Inflammatory macrophage (primary cell): ENCODE measurements at regions not wholly inside any gene's neighbourhood (a gene's known extent, or its start where the extent isn't known, plus 50 kb on each side); places are given as distances from the start of the nearest gene placed in this dataset.
A peak's percentile ranks its signal among the peaks of the same experiment; 100 is the strongest.

Source experiments
- DNase-seq, 2 donors: peaks; one replicate each; pipeline ENCODE4 v3.0.0-alpha.2; 2020 to 2022

- DNase-seq, result no peak
Measured at GRCh38 chr2:21288299-21288698, 164.5 kb downstream of the TDRD15 start.

GRCh38 chr2:21288739-21289520 is 165.2 kb downstream of the TDRD15 start:
- no peak for DNase-seq

GRCh38 chr2:21289551-21289950 is 165.8 kb downstream of the TDRD15 start:
- no peak for DNase-seq

- no peak for DNase-seq
Measured at GRCh38 chr2:21289989-21290388, 166.2 kb downstream of the TDRD15 start.

GRCh38 chr2:21291426-21291825 is 167.7 kb downstream of the TDRD15 start:
- DNase-seq, result no peak

GRCh38 chr2:21294446-21294845 is 170.7 kb downstream of the TDRD15 start:
- DNase-seq, result no peak

GRCh38 chr2:21299411-21299810 is 175.6 kb downstream of the TDRD15 start:
- DNase-seq, result no peak

GRCh38 chr2:21301871-21302455 is 178.2 kb downstream of the TDRD15 start:
- DNase-seq, result no peak

GRCh38 chr2:21303876-21304275 is 180.1 kb downstream of the TDRD15 start:
- DNase-seq, result no peak

GRCh38 chr2:21305581-21305980 is 181.8 kb downstream of the TDRD15 start:
- DNase-seq, result no peak

GRCh38 chr2:21306235-21306634 is 182.5 kb downstream of the TDRD15 start:
- no peak for DNase-seq

GRCh38 chr2:21307037-21307436 is 183.3 kb downstream of the TDRD15 start:
- no peak for DNase-seq

GRCh38 chr2:21310493-21310892 is 186.7 kb downstream of the TDRD15 start:
- DNase-seq, result peak; percentile 14 to 37

- no peak for DNase-seq
Measured at GRCh38 chr2:21314322-21314835, 190.6 kb downstream of the TDRD15 start.

GRCh38 chr2:21317131-21317530 is 193.4 kb downstream of the TDRD15 start:
- DNase-seq, result peak; percentile 70 to 77

GRCh38 chr2:21318263-21318662 is 194.5 kb downstream of the TDRD15 start:
- no peak for DNase-seq

GRCh38 chr2:21326152-21326551 is 202.4 kb downstream of the TDRD15 start:
- peak in 1 of 2 donors; percentile 20 for DNase-seq

- no peak for DNase-seq
Measured at GRCh38 chr2:21328177-21328576, 204.4 kb downstream of the TDRD15 start.

- DNase-seq, result peak; percentile 82 to 91
Measured at GRCh38 chr2:21330786-21331391, 207.1 kb downstream of the TDRD15 start.

- DNase-seq, result peak in 1 of 2 donors; percentile 24
Measured at GRCh38 chr2:21331625-21332370, 208.0 kb downstream of the TDRD15 start.

GRCh38 chr2:21332993-21333625 is 209.3 kb downstream of the TDRD15 start:
- no peak for DNase-seq

GRCh38 chr2:21333684-21334083 is 209.9 kb downstream of the TDRD15 start:
- DNase-seq, result no peak
